GM21619 (cell line): ENCODE measurements at regions not wholly inside any gene's neighbourhood (a gene's known extent, or its start where the extent isn't known, plus 50 kb on each side); places are given as distances from the start of the nearest gene placed in this dataset.

Experiments
- ATAC-seq: cut with Tn5 transposase; IDR thresholded peaks from one replicate; pipeline ENCODE4 v1.9.1; 2021; ENCODE audit not compliant: unreplicated experiment

DNA sequence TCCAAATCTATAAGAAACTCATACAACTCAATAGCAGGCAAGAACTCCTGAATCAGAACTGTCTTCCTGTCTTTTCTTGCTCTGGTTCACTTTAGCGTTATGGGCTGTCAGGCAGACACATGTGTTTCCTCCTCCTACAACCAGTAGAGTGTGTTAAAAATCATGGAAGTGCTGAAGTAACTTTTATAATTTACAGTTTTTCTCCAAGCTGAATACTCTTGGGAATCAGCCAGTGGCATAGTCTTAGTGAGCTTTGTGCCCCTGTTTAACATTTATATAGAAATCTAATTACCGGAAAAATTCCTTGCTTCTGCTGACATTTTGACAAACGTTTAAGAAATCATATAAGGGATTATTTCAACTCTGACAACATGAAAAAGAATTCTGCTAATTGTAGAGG, 113.1 kb upstream of the RGS18 start:
- no peak for ATAC-seq

DNA sequence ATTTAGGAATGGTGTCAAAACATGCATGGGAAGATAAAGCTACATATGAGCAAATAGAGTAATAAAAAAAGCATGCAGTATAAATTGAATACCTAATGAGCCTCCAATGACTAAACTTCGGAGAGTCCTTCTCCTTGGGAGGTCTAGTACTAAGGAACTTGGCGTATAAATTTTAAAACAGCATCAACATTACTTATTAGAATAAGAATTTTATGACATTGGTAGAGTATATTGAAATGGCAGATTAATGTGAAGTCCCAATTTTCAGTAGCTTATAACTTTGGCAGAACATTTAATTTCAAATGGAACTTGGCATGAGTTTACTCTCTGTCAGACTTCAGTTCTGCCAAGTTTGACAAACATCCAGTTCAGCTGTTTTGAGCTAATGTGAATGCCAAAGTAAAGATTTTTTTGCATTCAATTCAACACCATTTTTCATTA, 104.7 kb upstream of the RGS18 start:
- no peak for ATAC-seq

DNA sequence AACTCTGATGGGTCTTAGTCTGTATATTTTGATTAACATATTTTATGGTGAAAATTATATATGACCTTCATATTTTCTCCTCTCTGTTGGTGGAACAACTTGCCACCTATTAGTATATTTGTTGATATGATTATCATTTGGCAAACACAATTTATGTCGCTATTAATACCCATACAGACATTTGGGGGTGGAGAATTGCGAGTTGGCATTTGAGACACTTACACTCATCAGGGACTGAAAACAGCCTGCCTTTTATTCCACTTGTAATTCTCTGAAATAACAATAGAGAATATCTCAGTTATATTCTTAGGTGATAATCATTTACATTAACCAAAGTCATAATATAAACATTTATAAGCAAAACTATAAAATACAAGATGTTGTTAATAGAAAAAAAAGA, 100.5 kb upstream of the RGS18 start:
- ATAC-seq = no peak

DNA sequence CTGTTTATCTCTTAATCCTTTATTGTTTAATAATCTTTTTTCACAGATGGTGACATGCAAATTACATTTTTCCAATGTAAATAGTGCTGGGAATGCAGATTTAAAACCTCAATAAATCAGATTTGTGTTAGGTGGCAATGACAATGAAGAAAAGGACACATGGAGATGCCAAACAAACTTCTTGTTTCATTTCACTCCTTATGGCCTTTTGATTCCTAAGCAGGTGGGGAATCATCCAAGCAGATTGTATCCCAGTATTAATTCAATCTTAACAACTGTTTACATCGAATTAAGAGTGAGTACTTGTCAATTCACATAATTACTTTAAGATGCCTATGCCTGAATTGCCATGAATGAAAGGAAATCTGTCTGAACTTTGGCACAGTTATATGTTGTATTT, 98.9 kb upstream of the RGS18 start:
- ATAC-seq = no peak

DNA sequence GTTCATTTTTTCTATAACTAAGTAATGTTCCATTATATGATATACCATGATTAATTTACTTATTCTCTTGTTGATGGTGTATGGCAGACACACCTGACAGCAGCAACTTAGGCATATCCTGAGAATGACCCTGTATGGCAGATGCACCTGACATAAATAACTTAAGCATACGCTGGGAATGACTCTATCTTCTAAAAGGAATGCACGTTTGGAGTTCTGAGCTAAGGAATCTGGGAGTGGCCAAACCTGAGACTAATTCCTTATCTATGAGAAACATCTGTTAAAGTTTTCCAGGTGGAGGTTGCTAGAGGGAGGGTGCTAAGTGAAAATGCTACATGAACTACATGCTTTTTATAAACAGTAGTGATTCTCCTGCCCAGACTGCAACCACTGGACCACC, 96.7 kb upstream of the RGS18 start:
- ATAC-seq = no peak

DNA sequence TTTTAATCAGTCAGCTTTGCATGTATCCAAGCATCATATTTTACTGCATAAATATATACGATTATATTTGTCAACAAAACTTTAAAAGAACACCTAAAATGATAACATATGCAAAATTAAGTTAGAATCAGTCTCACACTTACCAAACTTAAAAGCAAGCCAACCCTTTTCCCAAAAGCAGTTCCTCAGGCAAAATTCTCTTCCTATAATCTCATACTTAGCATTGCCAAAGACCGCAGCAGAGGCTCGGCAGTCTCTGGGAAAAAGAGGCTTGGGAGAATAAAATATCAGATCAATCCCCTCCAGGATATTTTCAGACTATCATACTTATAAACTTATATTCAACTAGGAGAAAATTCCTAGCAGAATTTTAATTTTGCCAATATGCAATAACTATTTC, 93.2 kb upstream of the RGS18 start:
- ATAC-seq = no peak

DNA sequence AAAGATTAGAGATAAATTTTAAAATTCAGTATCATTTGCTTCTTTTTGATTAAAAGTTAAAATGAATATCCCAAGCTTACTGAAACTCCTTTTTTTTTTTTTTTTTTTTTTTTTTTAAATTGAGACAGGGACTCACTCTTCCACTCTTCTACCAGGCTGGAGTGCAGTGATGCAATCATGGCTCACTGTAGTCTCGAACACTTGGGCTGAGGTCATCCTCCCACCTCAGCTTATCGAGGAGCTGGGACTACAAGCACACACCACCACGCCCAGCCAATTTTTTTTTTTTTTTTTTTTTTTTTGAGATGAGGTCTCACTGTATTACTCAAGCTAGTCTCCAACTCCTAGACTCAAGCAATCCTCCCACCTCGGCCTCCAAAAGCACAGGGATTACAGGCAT, 92.1 kb upstream of the RGS18 start:
- ATAC-seq = no peak

DNA sequence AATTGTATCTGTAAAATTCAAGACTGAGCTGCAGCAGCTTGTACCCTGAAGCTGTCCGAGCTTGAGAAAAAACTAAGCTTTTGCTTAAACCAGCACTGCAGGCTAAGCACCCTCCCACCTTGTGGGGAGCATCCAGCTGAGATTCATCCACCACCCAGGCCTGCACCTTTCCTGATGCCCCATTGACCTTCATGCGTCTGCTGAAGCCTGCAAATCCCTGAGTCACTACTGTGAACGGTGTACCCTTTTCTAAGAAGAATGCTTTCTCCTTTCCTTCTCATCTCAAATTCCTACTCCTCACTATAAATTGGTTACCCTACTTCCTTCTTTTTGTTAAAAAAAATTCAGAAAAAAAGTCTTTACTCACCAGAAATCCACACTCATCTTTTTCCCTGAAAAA, 90.9 kb upstream of the RGS18 start:
- no peak for ATAC-seq

DNA sequence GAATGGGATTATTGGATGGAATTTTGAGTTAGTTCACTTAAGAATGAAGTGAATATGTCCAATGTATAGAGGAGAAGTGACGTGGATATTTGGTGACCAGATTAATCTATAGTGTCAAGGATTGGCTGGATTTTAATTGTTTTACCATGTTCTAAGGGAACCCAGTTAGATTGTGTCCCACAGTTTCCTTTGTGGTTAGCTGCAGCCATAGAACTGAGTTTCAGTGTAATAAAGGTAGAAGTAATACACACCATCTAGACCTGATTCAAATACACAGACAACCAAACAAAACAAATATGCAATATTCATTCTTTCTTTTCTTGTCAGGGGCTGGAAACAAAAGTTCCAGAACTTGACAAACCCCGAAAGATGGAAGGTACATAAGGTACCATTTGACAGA, 88.0 kb upstream of the RGS18 start:
- ATAC-seq = no peak

DNA sequence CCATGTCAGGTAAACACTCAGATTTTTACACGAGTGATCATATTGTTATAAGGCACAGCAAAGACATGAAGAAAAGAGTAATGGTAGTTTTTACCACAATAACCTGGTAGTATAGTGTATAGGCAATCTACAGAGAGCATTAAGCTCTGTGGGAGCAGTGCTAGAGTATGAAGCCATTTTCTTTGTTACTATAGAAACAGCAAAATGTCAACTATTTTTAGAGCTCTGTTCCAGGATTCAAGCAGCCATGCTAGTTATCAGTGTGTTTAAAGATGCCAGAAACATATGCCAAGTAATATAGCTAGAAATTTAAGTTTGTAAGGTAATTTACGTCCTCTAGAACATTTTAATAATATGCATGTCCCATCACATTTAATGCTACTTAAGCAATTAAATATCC, 77.6 kb upstream of the RGS18 start:
- ATAC-seq = no peak

DNA sequence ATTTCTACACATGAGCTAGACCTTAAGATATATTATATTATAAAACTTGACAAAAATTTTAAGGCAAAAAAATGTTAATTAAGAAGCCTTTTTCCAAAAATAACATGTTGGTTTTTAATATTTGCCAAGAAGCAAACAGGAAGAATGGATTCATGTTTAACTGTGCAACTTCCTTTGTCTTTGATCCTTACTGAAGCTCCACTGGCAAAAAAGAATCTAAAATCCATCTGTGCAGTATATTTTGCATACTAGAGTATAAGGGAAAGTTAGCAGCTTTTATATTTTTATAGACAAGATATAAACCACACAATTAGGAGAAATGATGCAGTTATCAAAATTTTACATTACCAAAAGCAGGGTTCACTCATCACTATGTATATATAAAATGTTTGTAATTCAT, 76.9 kb upstream of the RGS18 start:
- ATAC-seq = no peak

DNA sequence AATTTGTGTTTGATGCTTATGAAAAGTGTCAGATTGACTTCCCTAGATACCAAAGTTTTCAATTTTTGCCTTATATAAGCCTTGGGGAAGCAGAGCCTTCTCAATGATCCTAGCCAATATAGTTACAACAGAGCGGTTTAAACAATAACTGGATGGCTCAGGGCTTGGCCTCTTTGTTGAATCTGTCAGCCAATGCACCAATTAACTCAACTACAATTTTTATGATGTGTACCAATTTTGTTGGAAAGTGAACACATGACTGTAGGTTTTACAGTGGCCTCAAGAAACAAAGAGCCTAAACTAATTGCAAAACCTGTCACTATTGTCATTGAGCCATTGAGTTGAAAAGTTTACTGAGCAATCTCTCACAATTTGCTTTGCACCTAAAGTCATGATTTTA, 71.6 kb upstream of the RGS18 start:
- no peak for ATAC-seq

DNA sequence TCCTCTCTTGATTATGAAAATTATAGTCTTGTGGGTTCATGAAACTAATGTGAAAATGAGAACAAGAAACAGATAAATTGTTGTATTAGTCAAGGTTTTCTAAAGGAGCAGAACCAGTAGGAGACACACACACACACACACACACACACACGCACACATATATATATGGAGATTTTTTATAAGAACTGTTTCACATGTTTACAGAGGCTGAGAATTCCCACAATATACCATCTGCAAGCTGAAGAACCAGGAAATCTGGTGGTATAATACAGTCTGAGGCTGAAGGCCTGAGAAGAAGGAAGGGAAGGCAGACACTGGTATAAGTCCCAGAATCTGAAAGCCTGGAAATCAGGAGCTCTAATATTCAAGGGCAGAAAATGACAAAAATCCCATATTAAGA, 70.9 kb upstream of the RGS18 start:
- no peak for ATAC-seq

DNA sequence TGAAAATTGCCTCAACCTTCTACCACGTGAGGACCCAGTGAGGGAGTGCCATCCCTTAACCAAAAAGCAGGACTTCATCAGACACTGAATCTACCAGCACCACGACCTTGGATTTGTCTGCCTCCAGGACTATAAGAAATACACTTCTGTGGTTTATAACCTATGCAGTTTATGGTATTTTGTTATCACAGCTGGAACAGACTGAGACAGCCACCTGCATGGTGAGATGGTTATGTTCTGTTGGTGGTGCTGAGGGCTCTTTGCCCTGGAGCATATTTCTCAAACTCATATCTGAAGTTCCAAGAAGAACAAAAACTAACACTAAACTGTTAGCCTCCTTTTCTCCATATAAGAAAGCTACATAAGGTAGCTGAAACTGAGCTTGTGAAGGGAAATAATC, 69.8 kb upstream of the RGS18 start:
- no peak for ATAC-seq

DNA sequence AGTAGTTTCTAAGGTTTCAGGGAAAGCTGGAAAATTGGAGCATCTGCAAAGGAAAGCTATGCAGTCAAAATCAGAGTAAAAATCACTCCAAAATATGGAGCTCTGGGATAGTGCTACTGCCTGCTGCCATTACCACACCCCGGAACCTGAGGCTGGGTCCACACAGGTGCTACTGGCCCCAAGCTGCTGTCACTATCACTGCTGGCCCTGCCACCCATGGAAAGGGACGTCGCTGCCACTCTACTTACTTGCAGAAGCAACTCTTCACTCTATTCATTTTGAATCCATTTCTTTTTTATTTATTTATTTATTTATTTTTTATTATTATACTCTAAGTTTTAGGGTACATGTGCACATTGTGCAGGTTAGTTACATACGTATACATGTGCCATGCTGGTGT, 60.3 kb upstream of the RGS18 start:
- no peak for ATAC-seq

DNA sequence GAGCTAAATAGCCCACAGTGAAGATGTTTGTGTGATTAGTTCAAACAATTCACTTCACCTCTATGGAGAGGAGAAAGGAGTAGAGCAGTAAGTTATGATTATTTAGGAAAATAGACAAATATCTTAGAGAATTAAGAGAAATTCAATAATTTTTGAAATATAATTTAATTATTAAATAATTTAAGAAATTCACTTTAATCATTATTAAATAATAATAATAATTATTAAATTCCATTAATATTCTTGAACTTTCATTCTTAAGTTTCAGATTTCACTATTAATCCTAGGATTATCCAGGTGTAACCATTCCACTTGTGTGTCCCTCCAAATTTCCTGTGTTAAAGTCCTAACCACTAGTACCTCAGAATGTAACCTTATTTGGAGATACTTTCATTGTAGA, 58.9 kb upstream of the RGS18 start:
- no peak for ATAC-seq

DNA sequence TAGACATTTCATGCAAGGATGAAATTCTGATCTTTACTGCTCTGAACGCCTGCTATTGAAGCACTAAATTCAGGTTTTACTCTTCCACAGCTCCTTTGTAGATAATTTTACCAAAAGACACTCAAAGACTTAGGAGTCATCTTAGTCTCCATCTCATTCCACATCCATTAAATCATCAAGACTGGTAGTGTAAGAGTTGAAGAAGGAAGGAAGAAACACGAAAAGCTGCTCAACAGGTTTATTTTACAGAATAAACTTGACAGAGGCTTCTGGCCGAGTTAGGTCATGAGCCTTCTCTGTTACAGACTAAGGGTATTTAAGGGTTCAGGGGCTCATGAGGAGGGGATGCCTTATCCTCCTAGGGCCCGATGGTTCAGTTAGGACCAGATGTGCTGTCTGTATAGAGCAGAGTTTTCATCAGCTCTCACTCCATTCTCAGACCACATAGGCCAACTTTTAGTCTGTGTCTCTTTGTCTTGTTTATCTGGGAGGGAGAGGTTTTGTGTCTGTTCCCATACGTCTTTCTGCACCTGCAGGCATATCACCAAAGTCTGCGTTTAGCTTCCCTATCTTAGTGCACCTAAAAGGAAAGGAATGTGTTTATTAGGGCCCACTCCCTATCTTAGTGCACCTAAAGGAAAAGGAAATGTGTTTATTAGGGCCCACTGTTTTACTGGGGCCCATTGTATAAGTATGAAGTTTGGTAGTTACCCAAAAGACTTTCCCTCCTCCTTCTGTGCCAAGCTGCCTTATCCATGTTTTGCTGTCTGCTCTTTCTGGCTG, 57.4 kb upstream of the RGS18 start:
- no peak for ATAC-seq

DNA sequence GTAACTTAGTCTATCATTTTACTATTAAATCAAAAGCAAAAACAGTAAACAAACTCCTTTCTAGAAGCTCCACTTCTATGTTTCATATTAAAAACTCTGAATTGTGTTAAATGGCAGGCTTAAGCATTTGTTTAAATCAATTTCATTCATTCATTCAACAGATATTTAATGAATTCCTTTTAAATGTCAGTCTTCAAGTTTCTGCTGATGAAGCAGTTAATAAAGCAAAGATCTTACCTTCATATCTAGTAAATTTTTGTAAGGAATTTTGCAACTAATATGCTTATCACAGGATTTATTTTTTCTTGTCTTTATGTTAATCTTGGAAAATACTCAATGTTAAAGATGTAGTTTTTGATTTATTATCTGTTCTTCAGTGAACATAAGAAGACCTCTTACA, 54.1 kb upstream of the RGS18 start:
- ATAC-seq = no peak

DNA sequence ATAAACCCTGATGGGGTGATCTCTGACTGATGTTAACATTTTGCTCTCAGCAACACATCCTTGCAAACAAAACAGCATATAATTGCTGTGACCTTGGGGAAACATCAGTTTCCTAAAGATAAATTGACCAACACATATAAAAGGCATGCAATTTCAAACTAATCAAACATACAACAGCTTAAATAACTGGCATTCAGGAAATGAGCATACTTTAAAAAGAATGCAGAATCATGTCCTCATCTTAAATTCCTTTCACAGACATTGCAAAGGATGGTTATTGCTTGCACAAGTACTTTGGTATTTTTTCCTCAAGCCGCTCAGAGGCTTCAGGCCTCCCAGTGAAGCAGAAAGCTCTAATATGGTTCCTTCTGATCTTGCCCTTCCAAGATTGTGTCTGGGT, 53.4 kb upstream of the RGS18 start:
- ATAC-seq = no peak

DNA sequence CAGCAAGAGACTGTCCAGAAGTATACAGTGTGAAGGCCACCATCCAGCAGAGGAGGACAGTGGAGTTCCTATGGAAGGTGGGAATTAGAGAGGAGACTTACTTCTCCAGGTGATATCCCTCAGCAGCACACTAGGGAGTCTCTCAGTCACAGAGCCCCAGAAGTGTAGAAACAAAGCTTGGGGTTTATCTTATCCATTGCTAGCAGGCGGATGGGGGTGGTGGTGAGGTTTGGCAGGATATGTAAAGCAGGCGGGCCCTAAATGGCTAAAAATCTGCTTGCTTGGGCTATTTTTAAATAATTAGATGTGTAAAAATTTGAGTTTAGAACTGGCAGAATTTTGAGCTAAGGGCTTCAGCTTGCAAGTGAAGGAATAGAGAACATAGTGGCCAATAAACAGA, 50.1 kb upstream of the RGS18 start:
- no peak for ATAC-seq
